ENCODE measurements at regions not wholly inside any gene's neighbourhood (a gene's known extent, or its start where the extent isn't known, plus 50 kb on each side); places are given as distances from the start of the nearest gene placed in this dataset.

GRCh38 chr5:104429911-104430310 is 867.3 kb upstream of the NUDT12 start:
- H3K27me3 ChIP-seq: no peaks in the 10 kb centered on the region

GRCh38 chr5:104421431-104421830 is 858.8 kb upstream of the NUDT12 start:
- Histone ChIP-seq H4K20me1 (no peaks in the 10 kb centered on the region), H3K36me3 (no peaks in the 10 kb centered on the region), H3K9ac (no peak overlapping the region), H3K27ac (no peak overlapping the region), H3K4me3 (no peak overlapping the region), H3K4me2 (no peak overlapping the region), H3K9me3 (replicated peaks in 1 of 11) (no peaks in the 10 kb centered on the region), H3K4me1 (no peaks in the 10 kb centered on the region), H3K27me3 (no peaks in the 10 kb centered on the region)
- TF ChIP-seq Cebpa-rat (IDR thresholded peaks at IDR 0.05): no peak

More at GRCh38 chr5:104429911-104430310, 867.3 kb upstream of the NUDT12 start:
- Histone ChIP-seq H3K9ac (no peak overlapping the region), H3K4me3 (no peak overlapping the region), H3K9me3 (replicated peaks in 1 of 11) (no peaks in the 10 kb centered on the region), H3K4me2 (no peak overlapping the region), H4K20me1 (no peaks in the 10 kb centered on the region), H3K27ac (no peak overlapping the region), H3K36me3 (no peaks in the 10 kb centered on the region), H3K4me1 (no peaks in the 10 kb centered on the region)
- TF ChIP-seq Cebpa-rat (IDR thresholded peaks at IDR 0.05): no peak

- Histone ChIP-seq H3K4me2 (no peak overlapping the region), H3K27me3 (no peaks in the 10 kb centered on the region)
- TF ChIP-seq Cebpa-rat (IDR thresholded peaks at IDR 0.05): no peak
These were observed 855.5 kb upstream of the NUDT12 start for GRCh38 chr5:104418056-104418455.

DNA sequence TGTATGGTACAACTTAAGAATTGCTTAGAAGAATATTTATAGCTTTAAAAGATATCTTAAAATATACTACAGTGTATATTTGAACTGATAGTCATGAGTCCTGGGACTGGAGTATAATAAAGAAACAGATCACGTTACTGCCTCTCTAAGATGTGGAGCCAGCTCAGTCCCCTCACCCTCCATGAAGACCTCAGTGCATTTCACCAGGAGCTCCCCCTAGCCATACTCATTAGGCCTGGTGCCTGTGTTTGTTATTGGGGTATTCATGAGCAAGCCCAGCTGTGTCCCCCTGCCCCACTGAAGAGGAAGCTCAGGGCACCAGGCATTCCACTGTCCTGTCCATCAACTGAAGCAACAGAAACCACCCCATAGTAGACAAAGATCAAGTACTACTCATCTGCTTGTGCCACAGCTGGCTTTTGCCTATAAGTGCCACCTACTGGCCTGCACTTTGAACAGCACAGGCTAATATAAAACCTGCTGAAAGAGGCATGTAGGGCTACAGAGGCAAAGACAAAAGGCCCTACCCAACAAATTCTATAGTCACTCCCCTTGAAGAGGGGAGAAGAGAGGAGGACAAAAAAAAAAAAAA is 850.2 kb upstream of the NUDT12 start:
- H3K27me3 ChIP-seq: no peaks in the 10 kb centered on the region
- H3K36me3 ChIP-seq: no peaks in the 10 kb centered on the region
- no peaks in the 10 kb centered on the region; a peak in 1 of 22 replicates for H4K20me1 ChIP-seq
- TF ChIP-seq Cebpa-rat (IDR thresholded peaks at IDR 0.05): no peak
- H3K4me1 ChIP-seq: no peaks in the 10 kb centered on the region
- no peak overlapping the region for H3K4me2 ChIP-seq
- no peak overlapping the region for H3K27ac ChIP-seq
- no peak overlapping the region for H3K9ac ChIP-seq
- no peaks in the 10 kb centered on the region for H3K9me3 ChIP-seq (replicated peaks in 1 of 11)
- no peak overlapping the region for H3K4me3 ChIP-seq

More at GRCh38 chr5:104418056-104418455, 855.5 kb upstream of the NUDT12 start:
- no peaks in the 10 kb centered on the region for H4K20me1 ChIP-seq
- H3K9me3 ChIP-seq (replicated peaks in 1 of 11): no peaks in the 10 kb centered on the region
- no peaks in the 10 kb centered on the region for H3K36me3 ChIP-seq
- H3K27ac ChIP-seq: no peak overlapping the region
- H3K4me1 ChIP-seq: no peaks in the 10 kb centered on the region
- no peak overlapping the region for H3K4me3 ChIP-seq
- no peak overlapping the region for H3K9ac ChIP-seq

DNA sequence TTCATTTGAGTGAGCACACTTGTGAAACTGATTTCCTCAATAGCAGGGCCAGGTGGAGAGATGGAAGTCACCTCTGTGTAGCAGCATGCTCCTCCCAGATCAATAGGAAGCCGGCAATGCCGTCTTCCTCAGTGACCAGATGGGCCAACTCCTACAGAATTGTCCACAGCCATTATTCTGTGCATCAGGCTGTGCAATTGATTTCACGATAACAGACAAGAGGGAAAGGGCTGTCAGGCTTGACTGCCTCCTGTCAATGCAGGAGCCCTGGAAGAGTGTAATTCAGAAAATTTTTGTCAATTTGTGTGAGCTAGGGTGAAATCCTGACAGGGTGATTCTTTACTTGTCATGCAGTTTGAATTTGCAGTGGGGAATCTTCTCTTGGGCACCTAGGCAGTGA is 838.4 kb upstream of the NUDT12 start:
- Histone ChIP-seq H3K4me1 (no peaks in the 10 kb centered on the region), H3K27ac (no peak overlapping the region), H3K9ac (no peak overlapping the region), H4K20me1 (no peaks in the 10 kb centered on the region), H3K36me3 (no peaks in the 10 kb centered on the region), H3K9me3 (replicated peaks in 1 of 11) (peaks cover 0 to 4% (median 0%) of the 10 kb centered on the region in 11 experiments; a peak in 3 of 22 replicates), H3K27me3 (no peaks in the 10 kb centered on the region), H3K4me3 (no peak overlapping the region), H3K4me2 (no peak overlapping the region)
- TF ChIP-seq Cebpa-rat (IDR thresholded peaks at IDR 0.05): no peak

- TF ChIP-seq Cebpa-rat (IDR thresholded peaks at IDR 0.05): no peak
- Histone ChIP-seq H3K27ac (no peak overlapping the region), H3K36me3 (no peaks in the 10 kb centered on the region), H3K27me3 (no peaks in the 10 kb centered on the region), H3K4me3 (no peak overlapping the region), H3K4me1 (no peaks in the 10 kb centered on the region), H3K4me2 (no peak overlapping the region), H3K9ac (no peak overlapping the region), H3K9me3 (replicated peaks in 1 of 11) (no peaks in the 10 kb centered on the region), H4K20me1 (no peaks in the 10 kb centered on the region)
These were observed 823.3 kb upstream of the NUDT12 start for GRCh38 chr5:104385906-104386305.

GRCh38 chr5:104375345-104375744 is 812.8 kb upstream of the NUDT12 start:
- H3K9me3 ChIP-seq (replicated peaks in 1 of 11): no peaks in the 10 kb centered on the region
- no peak overlapping the region for H3K27ac ChIP-seq
- H3K4me2 ChIP-seq: no peak overlapping the region
- no peaks in the 10 kb centered on the region for H3K27me3 ChIP-seq
- H3K4me3 ChIP-seq: no peak overlapping the region
- TF ChIP-seq Cebpa-rat (IDR thresholded peaks at IDR 0.05): no peak
- no peaks in the 10 kb centered on the region for H3K36me3 ChIP-seq
- no peak overlapping the region for H3K9ac ChIP-seq
- no peaks in the 10 kb centered on the region for H3K4me1 ChIP-seq
- no peaks in the 10 kb centered on the region for H4K20me1 ChIP-seq

DNA sequence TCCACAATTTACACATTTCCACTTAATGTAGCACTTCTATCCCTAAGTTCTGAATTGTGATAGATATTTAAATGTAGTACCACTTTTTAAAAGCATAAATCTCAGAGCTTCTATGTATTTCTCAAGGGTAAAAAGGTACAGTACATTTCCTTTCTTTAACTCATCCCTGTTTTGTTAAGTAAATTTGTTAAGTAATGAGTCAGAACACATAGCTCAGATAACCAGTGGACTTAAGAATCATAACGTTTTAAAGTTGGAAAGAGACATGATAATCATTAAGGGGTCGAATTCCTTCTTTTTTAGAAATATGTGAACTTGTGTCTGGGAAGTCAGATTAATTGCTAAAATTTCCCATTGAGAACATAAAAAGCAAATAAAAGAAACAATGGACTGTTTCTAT is 810.2 kb upstream of the NUDT12 start:
- Histone ChIP-seq H3K4me1 (no peaks in the 10 kb centered on the region), H3K4me2 (no peak overlapping the region), H3K36me3 (no peaks in the 10 kb centered on the region), H3K9me3 (replicated peaks in 1 of 11) (no peaks in the 10 kb centered on the region), H3K9ac (no peak overlapping the region), H3K27ac (no peak overlapping the region), H3K4me3 (no peak overlapping the region), H4K20me1 (no peaks in the 10 kb centered on the region), H3K27me3 (no peaks in the 10 kb centered on the region)
- TF ChIP-seq Cebpa-rat (IDR thresholded peaks at IDR 0.05): no peak

DNA sequence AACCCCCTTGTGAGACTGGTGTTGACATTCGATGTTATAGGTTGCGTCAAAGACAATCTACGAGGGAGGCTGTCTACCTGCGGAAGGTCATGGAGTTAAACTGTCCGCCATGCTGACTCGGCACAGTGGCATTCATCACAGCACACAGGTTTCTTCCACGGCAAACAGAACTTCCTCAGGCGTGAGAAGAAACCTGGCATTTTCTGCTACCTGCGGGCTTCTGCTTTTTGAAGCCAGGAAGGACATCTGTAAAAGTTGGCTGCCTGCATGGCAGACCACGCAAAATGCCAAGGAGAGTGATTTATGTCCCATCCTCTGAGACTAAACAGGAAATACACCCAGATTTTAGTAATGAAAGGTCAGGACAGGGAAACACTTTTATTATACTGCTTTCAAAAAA is 809.8 kb upstream of the NUDT12 start:
- no peaks in the 10 kb centered on the region for H3K27me3 ChIP-seq
- H3K36me3 ChIP-seq: no peaks in the 10 kb centered on the region
- H3K27ac ChIP-seq: no peak overlapping the region
- no peak overlapping the region for H3K9ac ChIP-seq
- no peaks in the 10 kb centered on the region for H4K20me1 ChIP-seq
- H3K4me3 ChIP-seq: no peak overlapping the region
- H3K4me1 ChIP-seq: no peaks in the 10 kb centered on the region
- no peak overlapping the region for H3K4me2 ChIP-seq
- TF ChIP-seq Cebpa-rat (IDR thresholded peaks at IDR 0.05): no peak
- no peaks in the 10 kb centered on the region for H3K9me3 ChIP-seq (replicated peaks in 1 of 11)

DNA sequence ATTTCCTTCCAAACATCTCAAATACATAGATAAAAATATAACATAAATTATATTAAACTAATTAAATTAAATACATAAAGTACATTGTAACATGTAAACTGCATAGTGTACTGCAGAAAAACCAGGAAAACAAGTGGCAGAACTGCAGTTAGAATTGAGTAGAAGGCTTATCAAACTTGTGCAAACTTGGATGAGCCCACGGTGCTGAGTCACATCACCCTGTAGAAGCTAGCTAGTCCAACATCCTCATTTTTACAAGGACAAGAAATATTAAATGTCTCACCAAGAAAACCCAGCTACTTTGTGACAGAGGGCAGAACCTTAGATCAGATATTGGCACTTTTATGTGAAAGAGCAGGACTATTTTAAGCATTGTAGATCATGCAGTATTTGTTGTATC is 807.9 kb upstream of the NUDT12 start:
- Histone ChIP-seq H3K36me3 (no peaks in the 10 kb centered on the region), H3K27me3 (no peaks in the 10 kb centered on the region), H3K27ac (no peak overlapping the region), H3K4me2 (no peak overlapping the region), H4K20me1 (no peaks in the 10 kb centered on the region), H3K4me1 (no peaks in the 10 kb centered on the region), H3K4me3 (no peak overlapping the region), H3K9me3 (replicated peaks in 1 of 11) (no peaks in the 10 kb centered on the region), H3K9ac (no peak overlapping the region)
- no peak for TF ChIP-seq Cebpa-rat (IDR thresholded peaks at IDR 0.05)
